HUES48 (cell line): ENCODE measurements at regions not wholly inside any gene's neighbourhood (a gene's known extent, or its start where the extent isn't known, plus 50 kb on each side); places are given as distances from the start of the nearest gene placed in this dataset.

Source experiments
- H3K27ac ChIP-seq: one replicate; pipeline ENCODE4 v1.7.0; 2013; ENCODE audit warnings: low read depth, low read length, inconsistent platforms
- H3K27me3 ChIP-seq: 2 replicates; pipeline ENCODE4 v1.6.1; 2013; ENCODE audit warnings: mild to moderate bottlenecking, low read length; ENCODE audit not compliant: control insufficient read depth, insufficient read depth
- H3K36me3 ChIP-seq: 2 replicates; pipeline ENCODE4 v1.6.1; 2013; ENCODE audit warnings: low read length; ENCODE audit not compliant: control insufficient read depth, insufficient read depth
- H3K4me1 ChIP-seq: 2 replicates; pipeline ENCODE4 v1.6.1; 2013; ENCODE audit warnings: mild to moderate bottlenecking, low read length; ENCODE audit not compliant: control insufficient read depth, insufficient read depth
- H3K4me3 ChIP-seq: 2 replicates; pipeline ENCODE4 v1.5.1; 2013; ENCODE audit warnings: mild to moderate bottlenecking, low read depth, low read length
- H3K9ac ChIP-seq: 2 replicates; pipeline ENCODE4 v1.6.1; 2013; ENCODE audit warnings: mild to moderate bottlenecking, low read depth, low read length, moderate library complexity
- H3K9me3 ChIP-seq: 2 replicates; pipeline ENCODE4 v1.6.1; 2013; ENCODE audit warnings: low read length; ENCODE audit not compliant: control insufficient read depth, insufficient read depth

DNA sequence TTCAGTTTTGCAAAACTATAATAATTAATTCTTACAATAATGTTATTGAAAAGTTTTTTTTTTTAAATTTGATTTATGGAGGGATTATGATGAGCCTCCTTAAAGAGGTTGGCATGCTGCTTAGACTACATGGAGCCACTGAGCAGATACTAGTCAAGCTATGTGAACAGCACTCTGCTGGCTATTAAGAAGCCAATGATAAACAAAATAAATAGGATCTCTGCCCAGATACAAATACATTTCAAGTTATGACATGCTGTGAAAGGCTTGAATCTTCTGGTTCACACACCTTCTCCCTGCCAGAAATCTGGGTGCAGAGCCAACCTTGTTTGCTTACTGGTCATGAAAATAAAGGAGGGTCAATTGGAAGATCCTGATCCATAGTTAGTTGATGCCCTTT, 107.4 kb upstream of the NAV3 start:
- no peaks in the 10 kb centered on the region for H3K4me1 ChIP-seq
- H3K27me3 ChIP-seq: no peaks in the 10 kb centered on the region
- H3K27ac ChIP-seq: no peak overlapping the region
- no peak overlapping the region for H3K4me3 ChIP-seq
- H3K9me3 ChIP-seq: no peaks in the 10 kb centered on the region
- H3K9ac ChIP-seq: no peak overlapping the region
- H3K36me3 ChIP-seq: no peaks in the 10 kb centered on the region

DNA sequence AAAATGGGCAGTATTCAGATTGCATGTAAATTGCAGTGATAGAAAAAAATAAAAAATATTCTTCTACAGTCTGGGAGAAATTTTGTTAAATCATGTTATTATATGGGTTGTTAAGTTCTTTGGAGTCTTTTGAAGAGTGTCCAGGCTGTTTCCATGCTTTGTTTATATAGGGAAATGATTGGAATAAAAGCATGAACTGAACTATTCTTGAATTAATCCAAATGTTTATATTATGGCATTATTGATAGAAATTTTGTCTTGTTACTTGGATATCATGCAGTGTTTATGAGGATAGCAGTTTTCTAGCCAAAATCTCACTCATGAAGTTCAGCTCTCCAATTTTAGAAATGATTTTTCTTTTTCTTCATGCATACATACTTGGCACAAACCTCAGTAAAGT, 108.2 kb upstream of the NAV3 start:
- H3K4me3 ChIP-seq: no peak overlapping the region
- no peaks in the 10 kb centered on the region for H3K36me3 ChIP-seq

DNA sequence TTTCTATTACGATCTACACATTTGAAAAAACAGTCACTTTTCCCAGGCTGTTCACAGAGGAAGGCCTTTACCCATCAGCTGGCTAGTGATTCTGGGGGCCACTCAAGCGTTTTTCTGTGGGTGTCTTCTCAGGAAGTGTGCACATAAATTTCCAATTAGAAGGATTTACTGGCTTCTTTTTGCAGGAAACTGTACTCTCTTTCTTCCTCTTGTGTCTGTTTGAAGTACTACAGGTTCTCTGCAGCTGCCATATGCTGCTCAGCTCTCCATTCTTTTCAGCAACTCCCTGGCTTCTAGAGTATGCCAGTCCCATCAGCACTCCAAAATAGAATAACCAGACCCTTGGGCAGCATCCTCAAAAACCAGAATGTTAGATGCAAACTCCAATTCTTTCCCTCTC, 110.4 kb upstream of the NAV3 start:
- no peak overlapping the region for H3K4me3 ChIP-seq
- H3K36me3 ChIP-seq: no peaks in the 10 kb centered on the region
- H3K27me3 ChIP-seq: no peaks in the 10 kb centered on the region
- no peak overlapping the region for H3K9ac ChIP-seq
- H3K27ac ChIP-seq: no peak overlapping the region
- no peaks in the 10 kb centered on the region for H3K9me3 ChIP-seq
- H3K4me1 ChIP-seq: no peaks in the 10 kb centered on the region

More for the DNA sequence above, 108.2 kb upstream of the NAV3 start:
- Histone ChIP-seq H3K9ac (no peak overlapping the region), H3K27me3 (no peaks in the 10 kb centered on the region), H3K9me3 (no peaks in the 10 kb centered on the region), H3K27ac (no peak overlapping the region), H3K4me1 (no peaks in the 10 kb centered on the region)

DNA sequence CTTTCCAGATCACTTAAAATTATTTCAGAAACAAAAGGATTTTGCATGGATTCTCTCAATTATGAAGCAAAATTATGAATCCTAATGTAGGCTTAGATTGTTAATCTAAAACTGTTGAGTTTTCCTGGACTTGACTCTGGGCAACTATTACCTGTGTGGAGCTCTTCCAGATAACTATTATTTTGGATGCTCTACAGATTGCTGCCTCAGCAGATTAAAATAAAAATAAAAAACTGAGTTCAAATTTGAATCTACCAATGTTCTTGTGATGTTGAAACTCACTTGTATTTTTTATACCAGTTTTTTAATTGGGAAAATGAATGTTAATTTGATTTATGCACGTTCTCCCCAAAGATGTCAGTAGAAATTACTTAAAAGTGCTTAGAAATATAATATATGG, 120.5 kb upstream of the NAV3 start:
- H3K36me3 ChIP-seq: no peaks in the 10 kb centered on the region

DNA sequence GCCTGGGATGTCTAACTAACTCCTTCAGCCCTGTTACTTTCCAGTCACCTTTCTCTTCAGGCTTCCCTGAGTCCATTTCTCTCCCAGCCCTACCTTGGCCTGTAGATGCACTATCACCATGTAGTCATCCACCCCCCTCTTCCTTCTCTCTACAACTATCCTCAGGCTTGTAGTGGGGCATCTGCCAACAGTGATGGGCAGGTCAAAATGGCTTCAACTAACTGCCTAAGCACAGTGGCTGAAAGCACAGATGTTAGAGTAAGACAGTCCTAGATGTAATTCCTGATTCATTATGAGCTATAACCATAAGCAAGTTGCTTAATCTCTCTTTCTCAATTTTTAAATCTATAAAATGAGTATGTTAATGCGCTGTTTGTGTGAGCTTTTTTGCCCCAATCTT, 133.6 kb upstream of the NAV3 start:
- H3K27ac ChIP-seq: no peak overlapping the region
- H3K9ac ChIP-seq: no peak overlapping the region
- no peaks in the 10 kb centered on the region for H3K4me1 ChIP-seq
- H3K27me3 ChIP-seq: no peaks in the 10 kb centered on the region
- H3K9me3 ChIP-seq: no peaks in the 10 kb centered on the region
- no peaks in the 10 kb centered on the region for H3K36me3 ChIP-seq
- no peak overlapping the region for H3K4me3 ChIP-seq

More for the DNA sequence above, 120.5 kb upstream of the NAV3 start:
- Histone ChIP-seq H3K9ac (no peak overlapping the region), H3K27me3 (no peaks in the 10 kb centered on the region), H3K9me3 (no peaks in the 10 kb centered on the region), H3K4me3 (no peak overlapping the region), H3K4me1 (0 out of 2 replicates have a peak, but pooled peaks cover 3% of the 10 kb centered on the region), H3K27ac (no peak overlapping the region)

DNA sequence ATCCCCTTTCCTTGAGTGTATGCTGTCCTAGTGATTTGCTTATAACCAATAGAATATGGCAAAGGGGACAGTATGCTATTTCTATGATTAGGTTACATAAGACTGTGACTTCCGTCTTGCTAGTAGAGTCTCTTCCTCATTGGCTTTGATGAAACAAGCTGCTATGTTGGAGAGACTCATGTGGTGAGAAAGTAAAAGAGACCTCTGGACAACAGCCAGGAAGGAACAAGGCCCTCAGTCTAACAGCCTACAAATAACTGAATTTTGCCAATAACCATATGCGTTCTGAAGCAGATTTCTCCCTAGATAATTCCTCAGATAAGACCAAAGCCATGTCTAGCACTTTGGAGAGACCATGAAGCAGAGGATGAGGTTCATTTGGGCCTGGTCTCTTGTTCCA, 134.5 kb upstream of the NAV3 start:
- H3K36me3 ChIP-seq: no peaks in the 10 kb centered on the region
- H3K27me3 ChIP-seq: no peaks in the 10 kb centered on the region

DNA sequence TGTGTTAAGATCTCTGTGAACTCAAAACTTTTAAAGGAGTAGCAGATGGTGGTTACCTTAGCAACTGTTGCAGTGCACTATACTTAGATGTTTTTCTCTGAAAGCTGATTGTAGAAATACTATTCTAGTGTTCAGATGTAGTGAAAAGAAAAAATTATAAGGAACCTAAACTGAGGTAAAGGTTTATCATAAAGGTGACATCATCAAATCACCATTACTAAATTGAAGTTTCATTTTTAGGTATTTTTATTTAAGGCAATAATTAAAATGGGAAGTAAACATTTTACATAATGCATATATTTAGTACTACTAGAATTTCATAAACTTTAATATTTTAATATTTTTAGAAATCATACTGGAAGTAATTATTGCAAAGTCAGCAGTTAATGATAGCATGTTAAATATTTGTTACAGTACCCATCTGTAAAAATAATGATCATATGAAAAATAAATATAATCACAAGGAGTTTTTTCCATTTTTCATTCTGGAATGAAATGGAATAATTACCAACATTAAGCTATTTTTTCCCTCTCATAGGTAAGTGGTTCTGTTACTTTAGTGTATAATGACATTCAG, 141.1 kb upstream of the NAV3 start:
- Histone ChIP-seq H3K27ac (no peak overlapping the region), H3K36me3 (no peaks in the 10 kb centered on the region), H3K27me3 (no peaks in the 10 kb centered on the region), H3K9me3 (no peaks in the 10 kb centered on the region), H3K4me3 (no peak overlapping the region), H3K9ac (no peak overlapping the region), H3K4me1 (peaks cover 6% of the 10 kb centered on the region; the same call in 1 of the 2 replicates)

More for the DNA sequence above, 134.5 kb upstream of the NAV3 start:
- Histone ChIP-seq H3K9ac (no peak overlapping the region), H3K4me1 (no peaks in the 10 kb centered on the region), H3K4me3 (no peak overlapping the region), H3K27ac (no peak overlapping the region), H3K9me3 (no peaks in the 10 kb centered on the region)

DNA sequence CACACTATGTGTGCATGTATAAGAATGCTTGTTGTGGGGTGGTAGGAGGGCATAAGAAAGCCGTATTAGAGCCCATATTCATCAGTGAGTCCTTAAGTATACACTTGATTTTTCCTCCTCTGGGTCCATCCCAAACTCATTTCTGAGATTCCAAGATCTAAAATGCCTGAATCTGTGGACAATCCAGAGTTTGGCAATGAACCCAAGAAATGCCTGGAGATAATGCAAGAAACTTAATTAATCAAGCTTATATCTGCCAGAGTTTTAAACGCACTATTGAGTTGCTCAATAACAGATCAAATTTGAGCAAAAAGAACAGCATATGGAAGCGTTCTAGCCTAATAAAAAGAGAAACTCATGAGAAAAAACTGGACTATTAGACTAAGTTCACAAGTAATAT, 143.4 kb upstream of the NAV3 start:
- H3K4me1 ChIP-seq: peaks cover 6% of the 10 kb centered on the region; the same call in 1 of the 2 replicates
- H3K9me3 ChIP-seq: no peaks in the 10 kb centered on the region
- H3K36me3 ChIP-seq: no peaks in the 10 kb centered on the region
- no peak overlapping the region for H3K27ac ChIP-seq
- no peak overlapping the region for H3K9ac ChIP-seq
- H3K27me3 ChIP-seq: no peaks in the 10 kb centered on the region
- H3K4me3 ChIP-seq: no peak overlapping the region

DNA sequence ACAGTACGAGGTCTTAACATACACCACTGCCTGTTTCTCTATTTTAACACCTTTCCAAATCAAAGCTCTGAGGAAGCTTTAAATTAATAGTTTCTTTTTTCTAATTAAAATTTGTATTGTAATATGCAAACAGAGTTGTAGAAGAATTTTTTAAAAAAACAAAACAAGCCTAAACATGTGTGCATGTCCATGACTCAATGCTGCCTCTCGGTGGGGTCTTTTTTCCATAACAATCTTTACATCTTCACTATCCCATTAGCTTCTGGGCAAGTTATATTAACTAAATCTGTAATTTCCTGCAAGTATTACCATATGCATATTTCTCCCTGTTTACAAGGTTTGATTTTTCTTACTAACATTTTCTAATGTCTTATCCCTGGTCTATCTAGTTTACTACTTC, 143.9 kb upstream of the NAV3 start:
- Histone ChIP-seq H3K4me3 (no peak overlapping the region), H3K27ac (no peak overlapping the region), H3K4me1 (peaks cover 6% of the 10 kb centered on the region; the same call in 1 of the 2 replicates), H3K27me3 (no peaks in the 10 kb centered on the region), H3K36me3 (no peaks in the 10 kb centered on the region), H3K9me3 (no peaks in the 10 kb centered on the region), H3K9ac (no peak overlapping the region)

DNA sequence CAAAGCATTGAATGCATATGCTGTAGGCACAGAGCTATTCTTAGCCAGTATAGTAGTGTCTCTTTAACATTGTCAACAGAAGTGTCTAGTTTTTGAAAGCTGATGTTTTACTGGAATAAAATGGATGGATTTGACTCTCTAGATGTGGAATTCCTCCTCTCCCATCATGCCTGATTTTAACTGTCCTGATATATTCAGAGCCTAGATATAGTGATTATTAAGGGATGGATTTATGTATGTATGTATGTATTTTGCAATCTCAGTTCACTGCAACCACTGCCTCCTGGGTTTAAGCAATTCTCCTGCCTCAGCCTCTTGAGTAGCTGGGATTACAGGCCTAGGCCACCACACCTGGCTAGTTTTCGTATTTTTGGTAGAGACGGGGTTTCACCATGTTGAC, 144.8 kb upstream of the NAV3 start:
- no peaks in the 10 kb centered on the region for H3K27me3 ChIP-seq
- no peak overlapping the region for H3K4me3 ChIP-seq
- H3K9ac ChIP-seq: no peak overlapping the region
- H3K27ac ChIP-seq: no peak overlapping the region
- no peaks in the 10 kb centered on the region for H3K36me3 ChIP-seq
- H3K4me1 ChIP-seq: peaks cover 6% of the 10 kb centered on the region; the same call in 1 of the 2 replicates
- no peaks in the 10 kb centered on the region for H3K9me3 ChIP-seq

DNA sequence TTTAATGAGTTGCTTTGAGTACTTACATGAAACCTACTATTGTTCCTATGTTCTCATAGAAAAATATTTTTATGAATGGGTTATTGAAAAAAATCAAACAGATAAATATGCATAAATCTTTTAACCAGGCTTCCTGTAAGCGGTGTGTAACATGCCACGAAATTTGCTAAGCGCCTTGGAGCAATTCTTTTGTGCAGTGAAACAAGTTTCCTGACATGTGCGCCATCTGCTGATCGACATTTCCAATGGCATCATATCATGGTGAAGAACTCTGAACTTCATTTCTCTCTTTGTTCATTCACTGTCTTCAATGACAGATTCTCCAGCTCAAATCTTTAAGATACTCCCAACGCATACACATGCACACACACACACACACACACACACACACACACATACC, 145.6 kb upstream of the NAV3 start:
- Histone ChIP-seq H3K27me3 (no peaks in the 10 kb centered on the region), H3K9ac (no peak overlapping the region), H3K27ac (no peak overlapping the region), H3K4me3 (no peak overlapping the region), H3K4me1 (peaks cover 6% of the 10 kb centered on the region; the same call in 1 of the 2 replicates), H3K9me3 (no peaks in the 10 kb centered on the region), H3K36me3 (no peaks in the 10 kb centered on the region)
